Thyroid gland (tissue), 4 donors: ENCODE measurements at regions not wholly inside any gene's neighbourhood (a gene's known extent, or its start where the extent isn't known, plus 50 kb on each side); places are given as distances from the start of the nearest gene placed in this dataset.
"Not testable (repeated sequence)": the region's sequence is repeated elsewhere in the genome, so short reads cannot be mapped to it uniquely, and the experiment has no call there.

Source experiments
- DNase-seq, 2 donors: peaks; one replicate each; pipeline ENCODE4 v3.0.0-alpha.2; 2019
- H3K27ac ChIP-seq, 3 donors: fragments of 200-600 bp; sonication (generic); 1 replicate in 2 of 3; 2 replicates in 1 of 3; pipeline ENCODE4 v1.5.1; 2016 to 2019; ENCODE audit warnings: mild to moderate bottlenecking in 1 of 3, moderate library complexity in 1 of 3
- H3K27me3 ChIP-seq: fragments of 200-600 bp; sonication (generic); one replicate; pipeline ENCODE4 v1.5.1; 2019
- H3K36me3 ChIP-seq, 2 donors: fragments of 200-600 bp; sonication (generic); one replicate each; pipeline ENCODE4 v1.5.1; 2016 to 2019
- H3K4me1 ChIP-seq, 2 donors: fragments of 200-600 bp; sonication (generic); one replicate each; pipeline ENCODE4 v1.5.1; 2017 to 2019
- H3K4me3 ChIP-seq, 3 donors: fragments of 200-600 bp; sonication (generic); replicated peaks in 1 of 3; 1 replicate in 2 of 3; 2 replicates in 1 of 3; pipeline ENCODE4 v1.5.1; 2016; ENCODE audit warnings: mild to moderate bottlenecking in 1 of 3
- H3K9me3 ChIP-seq: fragments of 200-600 bp; sonication (generic); one replicate; pipeline ENCODE4 v1.5.1; 2017
- POLR2A ChIP-seq, 2 donors: fragments of 450-650 bp; IDR thresholded peaks; one replicate each; pipeline ENCODE4 v1.6.1; 2017; ENCODE audit warnings: antibody characterized with exemption in 2 of 2, mild to moderate bottlenecking in 2 of 2, moderate library complexity in 1 of 2
- WGBS, 2 donors: methylation state at CpG; one replicate each; pipeline ENCODE4 v1.1.5; 2017; 5-methylcytosine and 5-hydroxymethylcytosine counted together
- intact Hi-C: fragments of 100-400 bp; cut with DNase I; formaldehyde crosslinking; loops from one replicate; pipeline ENCODE4 v1.15.1; 2023
- TF ChIP-seq, protein P1 (sequence below), 6 experiments: fragments of 200-600 bp in 3 of 6; fragments of 450-650 bp in 3 of 6; sonication (generic) in 3 of 6; IDR thresholded peaks; one replicate each; pipeline ENCODE4 v1.5.1; 2016 to 2019; ENCODE audit warnings: antibody characterized with exemption in 6 of 6, mild to moderate bottlenecking in 2 of 6, inconsistent platforms in 1 of 6, moderate library complexity in 1 of 6

DNA sequence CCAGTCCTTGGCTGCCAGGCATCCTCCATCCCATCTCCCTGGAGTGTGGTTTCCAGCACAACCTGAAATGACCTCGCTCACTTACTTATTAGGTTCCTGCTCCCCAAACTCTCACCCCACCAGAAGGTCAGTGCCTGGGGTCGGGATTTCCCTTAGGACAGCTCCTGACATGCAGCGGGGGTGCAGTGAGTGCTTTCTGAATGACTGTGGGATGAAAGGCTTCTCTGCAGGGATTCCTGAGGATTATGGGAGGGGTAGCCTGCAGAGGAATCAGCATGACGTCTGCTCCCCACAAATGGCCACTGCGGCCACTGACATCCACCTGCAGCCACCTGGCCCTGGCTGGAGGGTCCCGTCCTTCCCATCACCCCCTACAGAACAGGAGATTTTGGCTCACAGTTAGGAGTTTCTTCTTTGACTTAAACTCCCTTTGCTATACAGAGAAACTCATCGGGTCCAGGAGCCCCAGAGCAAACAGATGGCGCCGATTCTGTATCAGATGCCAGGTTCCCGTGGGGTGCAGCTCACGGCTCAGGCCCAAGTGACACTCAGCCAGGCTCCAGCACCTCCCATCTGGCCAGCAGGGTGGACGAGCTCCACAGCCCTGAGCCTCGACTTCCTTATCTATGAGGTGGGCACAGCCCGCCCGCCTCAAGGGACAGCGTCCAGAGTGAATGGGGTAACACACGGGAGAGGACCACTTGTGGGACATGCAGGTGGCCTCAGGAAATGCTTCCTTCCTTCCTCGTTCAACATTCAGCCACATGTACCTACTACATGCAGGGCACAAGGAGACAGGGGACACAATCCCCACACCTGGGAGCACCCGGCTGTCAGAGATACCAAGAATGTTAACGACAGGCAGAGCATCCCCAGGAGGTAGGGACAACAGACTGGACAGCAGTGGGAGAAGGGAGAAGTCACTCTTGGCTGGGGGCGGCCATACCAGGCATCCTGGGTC is 69.8 kb downstream of the RMI2 start:
- Histone ChIP-seq H3K36me3 (no peaks in the 10 kb centered on the region), H3K27ac (no peak overlapping the region), H3K4me1 (peaks cover 0 to 5% of the 10 kb centered on the region in 2 donors), H3K9me3 (no peaks in the 10 kb centered on the region), H3K4me3 (no peak overlapping the region), H3K27me3 (no peaks in the 10 kb centered on the region)
- TF ChIP-seq POLR2A (IDR thresholded peaks at IDR 0.05): no peak
- TF ChIP-seq, protein P1, sequence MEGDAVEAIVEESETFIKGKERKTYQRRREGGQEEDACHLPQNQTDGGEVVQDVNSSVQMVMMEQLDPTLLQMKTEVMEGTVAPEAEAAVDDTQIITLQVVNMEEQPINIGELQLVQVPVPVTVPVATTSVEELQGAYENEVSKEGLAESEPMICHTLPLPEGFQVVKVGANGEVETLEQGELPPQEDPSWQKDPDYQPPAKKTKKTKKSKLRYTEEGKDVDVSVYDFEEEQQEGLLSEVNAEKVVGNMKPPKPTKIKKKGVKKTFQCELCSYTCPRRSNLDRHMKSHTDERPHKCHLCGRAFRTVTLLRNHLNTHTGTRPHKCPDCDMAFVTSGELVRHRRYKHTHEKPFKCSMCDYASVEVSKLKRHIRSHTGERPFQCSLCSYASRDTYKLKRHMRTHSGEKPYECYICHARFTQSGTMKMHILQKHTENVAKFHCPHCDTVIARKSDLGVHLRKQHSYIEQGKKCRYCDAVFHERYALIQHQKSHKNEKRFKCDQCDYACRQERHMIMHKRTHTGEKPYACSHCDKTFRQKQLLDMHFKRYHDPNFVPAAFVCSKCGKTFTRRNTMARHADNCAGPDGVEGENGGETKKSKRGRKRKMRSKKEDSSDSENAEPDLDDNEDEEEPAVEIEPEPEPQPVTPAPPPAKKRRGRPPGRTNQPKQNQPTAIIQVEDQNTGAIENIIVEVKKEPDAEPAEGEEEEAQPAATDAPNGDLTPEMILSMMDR (IDR thresholded peaks at IDR 0.05): no peak
- intact Hi-C loops: no loop called here
- DNase-seq: no peak
- 75 to 82% methylated on average over 14 to 16 of the region's 21 CpGs for WGBS, 2 donors

DNA sequence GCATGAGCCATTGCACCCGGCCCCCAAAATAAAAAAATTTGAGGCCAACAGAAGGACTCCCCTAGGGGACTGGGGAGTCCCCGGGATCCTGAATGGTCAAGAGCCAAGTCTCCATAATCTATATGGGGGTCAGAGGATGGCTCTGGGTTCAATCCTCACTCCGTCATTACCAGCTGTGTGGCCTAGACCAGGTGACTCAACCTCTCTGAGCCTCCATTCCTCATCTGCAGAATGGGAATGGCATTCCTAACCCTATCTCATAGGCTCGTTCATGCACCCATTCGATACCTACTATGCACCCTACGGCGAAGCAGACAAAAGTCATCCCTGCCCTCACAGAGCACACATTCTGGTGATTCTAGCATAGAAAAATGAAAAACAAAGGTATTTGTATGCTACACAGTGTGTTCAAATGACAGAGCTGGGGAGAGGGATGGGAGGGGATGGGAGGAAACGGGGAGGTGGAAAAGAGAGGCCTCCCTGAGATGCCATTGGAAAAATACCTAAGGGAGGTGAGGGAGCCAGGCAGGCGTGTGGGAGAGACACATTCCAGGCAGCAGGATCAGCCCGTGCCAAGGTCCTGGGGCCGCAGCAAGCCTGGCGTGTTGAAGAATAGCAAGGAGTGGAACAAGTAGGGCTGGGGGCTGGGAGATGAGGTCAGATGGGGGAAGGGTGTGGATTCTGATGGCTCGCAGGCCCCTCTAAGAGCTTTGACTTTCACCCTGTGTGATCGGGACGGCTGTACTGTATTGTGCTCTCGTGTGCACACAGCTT is 71.2 kb downstream of the RMI2 start:
- no peak for DNase-seq
- H3K4me3 ChIP-seq: no peak overlapping the region

DNA sequence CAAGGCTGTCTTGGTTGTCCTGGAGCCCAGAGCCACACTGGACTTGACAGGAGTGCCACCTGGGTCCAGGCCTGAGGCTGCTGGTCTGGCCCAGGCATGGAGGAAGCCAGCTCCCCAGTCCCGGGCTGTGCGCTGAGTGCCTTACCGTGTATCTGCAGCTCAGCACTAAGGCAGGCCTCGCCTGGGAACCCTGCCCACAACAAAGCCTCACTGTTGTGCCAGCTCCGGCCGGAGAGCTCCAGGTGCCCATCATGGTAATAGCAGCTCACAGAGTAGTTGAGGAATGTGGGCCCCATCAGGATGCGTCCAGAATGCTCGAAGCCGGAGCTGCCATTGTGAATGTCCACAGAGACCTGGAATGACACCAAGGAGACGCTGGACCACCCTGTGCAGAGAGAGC is 72.2 kb downstream of the RMI2 start:
- no peaks in the 10 kb centered on the region for H3K36me3 ChIP-seq
- no peaks in the 10 kb centered on the region for H3K9me3 ChIP-seq
- no peak for TF ChIP-seq POLR2A (IDR thresholded peaks at IDR 0.05)
- TF ChIP-seq, protein P1 (IDR thresholded peaks at IDR 0.05): no peak
- 83 to 98% methylated on average over 7 to 9 of the region's 10 CpGs for WGBS, 2 donors
- no peak overlapping the region for H3K27ac ChIP-seq
- H3K27me3 ChIP-seq: no peaks in the 10 kb centered on the region
- no peaks in the 10 kb centered on the region for H3K4me1 ChIP-seq
- H3K4me3 ChIP-seq: no peak overlapping the region
- intact Hi-C loops: no loop called here
- no peak for DNase-seq

More for the DNA sequence above, 71.2 kb downstream of the RMI2 start:
- Histone ChIP-seq H3K27ac (no peak overlapping the region), H3K27me3 (no peaks in the 10 kb centered on the region), H3K9me3 (no peaks in the 10 kb centered on the region), H3K4me1 (no peaks in the 10 kb centered on the region), H3K36me3 (no peaks in the 10 kb centered on the region)
- intact Hi-C loops: no loop called here
- 89 to 92% methylated on average over 16 of the region's 16 CpGs for WGBS, 2 donors
- TF ChIP-seq, protein P1 (IDR thresholded peaks at IDR 0.05): no peak
- TF ChIP-seq POLR2A (IDR thresholded peaks at IDR 0.05): no peak

DNA sequence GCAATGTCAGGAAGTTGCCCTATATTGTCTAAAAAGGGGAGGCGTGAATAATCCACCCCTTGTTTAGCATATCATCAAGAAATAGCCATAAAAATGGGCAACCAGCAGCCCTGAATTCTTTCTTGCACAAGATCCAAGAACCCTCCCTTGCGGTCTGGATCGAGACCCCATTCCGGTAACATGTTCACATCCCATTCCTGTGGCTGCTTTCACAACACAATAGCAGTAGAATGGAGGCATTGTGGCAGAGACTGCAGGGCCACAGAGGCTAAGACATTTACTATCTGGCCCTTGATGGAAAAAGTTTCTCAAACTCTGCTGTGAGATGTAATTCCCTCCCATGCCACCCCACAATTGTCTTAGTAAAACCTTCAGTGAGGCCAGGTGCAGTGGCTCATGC is 73.2 kb downstream of the RMI2 start:
- WGBS, 2 donors: 93 to 95% methylated on average over 4 of the region's 4 CpGs
- H3K4me1 ChIP-seq: no peaks in the 10 kb centered on the region
- no peaks in the 10 kb centered on the region for H3K9me3 ChIP-seq
- no peak overlapping the region for H3K27ac ChIP-seq
- no peak for DNase-seq
- H3K36me3 ChIP-seq: no peaks in the 10 kb centered on the region
- intact Hi-C loops: no loop called here
- TF ChIP-seq, protein P1 (IDR thresholded peaks at IDR 0.05): no peak
- TF ChIP-seq POLR2A (IDR thresholded peaks at IDR 0.05): no peak
- no peaks in the 10 kb centered on the region for H3K27me3 ChIP-seq
- no peak overlapping the region for H3K4me3 ChIP-seq

DNA sequence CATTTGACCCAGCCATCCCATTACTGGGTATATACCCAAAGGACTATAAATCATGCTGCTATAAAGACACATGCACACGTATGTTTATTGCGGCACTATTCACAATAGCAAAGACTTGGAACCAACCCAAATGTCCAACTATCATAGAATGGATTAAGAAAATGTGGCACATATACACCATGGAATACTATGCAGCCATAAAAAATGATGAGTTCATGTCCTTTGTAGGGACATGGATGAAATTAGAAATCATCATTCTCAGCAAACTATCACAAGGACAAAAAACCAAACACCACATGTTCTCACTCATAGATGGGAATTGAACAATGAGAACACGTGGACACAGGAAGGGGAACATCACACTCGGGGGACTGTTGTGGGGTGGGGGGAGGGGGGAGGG is 74.8 kb downstream of the RMI2 start:
- intact Hi-C loops: not testable (repeated sequence)
- WGBS, 2 donors: 73 to 95% methylated on average over 2 to 4 of the region's 4 CpGs

More for the DNA sequence above, 74.8 kb downstream of the RMI2 start:
- not testable (repeated sequence) for H3K27ac ChIP-seq, H3K27me3 ChIP-seq, H3K4me1 ChIP-seq, H3K9me3 ChIP-seq, H3K36me3 ChIP-seq, DNase-seq, H3K4me3 ChIP-seq
